Right lobe of liver (tissue), 4 donors: ENCODE measurements at regions not wholly inside any gene's neighbourhood (a gene's known extent, or its start where the extent isn't known, plus 50 kb on each side); places are given as distances from the start of the nearest gene placed in this dataset.

Source experiments
- CTCF ChIP-seq, 4 donors: fragments of 200-600 bp in 3 of 4; fragments of 450-650 bp in 1 of 4; IDR thresholded peaks; one replicate each; pipeline versions ENCODE4 v1.5.1 to v1.8.0; 2016 to 2022; ENCODE audit warnings: antibody characterized with exemption in 4 of 4, mild to moderate bottlenecking in 2 of 4
- POLR2A ChIP-seq: fragments of 450-650 bp; IDR thresholded peaks from one replicate; pipeline ENCODE4 v1.6.1; 2017; ENCODE audit warnings: antibody characterized with exemption, mild to moderate bottlenecking
- donor health status: DM: no; HTN: no; CAD: no.
- donor health status: DM: no; HTN: no; CAD: no.
- donor health status: DM: no; HTN: yes; CAD: no.

GRCh38 chr7:45509222-45509621 is 64.9 kb upstream of the ADCY1 start:
- TF ChIP-seq CTCF (IDR thresholded peaks at IDR 0.05) = no peak
- TF ChIP-seq POLR2A = no peak
